Ovary (tissue), 7 donors: ENCODE measurements at regions not wholly inside any gene's neighbourhood (a gene's known extent, or its start where the extent isn't known, plus 50 kb on each side); places are given as distances from the start of the nearest gene placed in this dataset.
A peak's percentile ranks its signal among the peaks of the same experiment; 100 is the strongest.
"Not testable (repeated sequence)": the region's sequence is repeated elsewhere in the genome, so short reads cannot be mapped to it uniquely, and the experiment has no call there.

ENCODE experiments used
- DNase-seq, 5 donors: peaks; one replicate each; pipeline ENCODE4 v3.0.0-alpha.2; 2019 to 2020
- H3K27ac ChIP-seq, 2 donors: fragments of 200-600 bp; one replicate each; pipeline versions ENCODE4 v1.5.1 to v1.8.0; 2019 to 2022
- H3K27me3 ChIP-seq: fragments of 200-600 bp; one replicate; pipeline ENCODE4 v1.8.0; 2022
- H3K36me3 ChIP-seq: fragments of 200-600 bp; sonication (generic); one replicate; pipeline ENCODE4 v1.5.1; 2019
- H3K4me1 ChIP-seq: one replicate; pipeline ENCODE4 v1.8.1; 2013; ENCODE audit warnings: mild to moderate bottlenecking, moderate library complexity; ENCODE audit not compliant: insufficient read depth
- H3K4me3 ChIP-seq: fragments of 200-600 bp; sonication (generic); one replicate; pipeline ENCODE4 v1.5.1; 2017
- H3K9me3 ChIP-seq, 2 donors: fragments of 200-600 bp in 1 of 2; sonication (generic) in 1 of 2; one replicate each; pipeline versions ENCODE4 v1.5.1 to v1.8.1; 2013 to 2019; ENCODE audit warnings: mild to moderate bottlenecking in 1 of 2, moderate library complexity in 1 of 2
- CTCF ChIP-seq, 3 donors: fragments of 450-650 bp in 2 of 3; fragments of 200-600 bp in 1 of 3; IDR thresholded peaks; one replicate each; pipeline versions ENCODE4 v1.5.1 to v1.8.0; 2016 to 2022; ENCODE audit warnings: antibody characterized with exemption in 3 of 3, mild to moderate bottlenecking in 1 of 3
- EP300 ChIP-seq: sonication (generic); formaldehyde crosslinking; IDR thresholded peaks from one replicate; pipeline ENCODE4 v1.6.1; 2017; ENCODE audit warnings: antibody characterized with exemption
- POLR2A ChIP-seq: fragments of 450-650 bp; IDR thresholded peaks from one replicate; pipeline ENCODE4 v1.6.1; 2017; ENCODE audit warnings: antibody characterized with exemption, mild to moderate bottlenecking, moderate library complexity
- WGBS, 3 donors: extraction: QIAGEN DNeasy Blood & Tissue Kit in 1 of 3; methylation state at CpG; one replicate each; pipeline versions ENCODE4 v1.1.5 to v1.1.7; 2013 to 2017; 5-methylcytosine and 5-hydroxymethylcytosine counted together
- intact Hi-C, 4 donors: fragments of 100-400 bp; cut with DNase I; formaldehyde crosslinking; loops; one replicate each; pipeline versions ENCODE4 v1.11.0 to v1.15.1; 2022 to 2023
- donor health status: DM: no; HTN: no; CAD: no; lungs with moderate emphysema.
- donor health status: DM: no; HTN: no; CAD: no.
- donor health status: Bipolar disorder and iron deficiency.
- donor health status: DM: no; HTN: no; CAD: no.
- donor health status: DM: yes; HTN: yes; CAD: no.

GRCh38 chr2:109724533-109725460 is 69.3 kb upstream of the RGPD5 start:
- Histone ChIP-seq H3K9me3 (no peaks in the 10 kb centered on the region), H3K27ac (no peak overlapping the region), H3K4me1 (peaks cover 9% of the 10 kb centered on the region), H3K4me3 (no peak overlapping the region), H3K36me3 (no peaks in the 10 kb centered on the region), H3K27me3 (no peaks in the 10 kb centered on the region)
- DNase-seq = peak in 1 of 5 donors; percentile 6
- no peak for TF ChIP-seq EP300
- no peak for TF ChIP-seq CTCF (IDR thresholded peaks at IDR 0.05)
- TF ChIP-seq POLR2A = no peak
- 92 to 95% (median 94%) methylated on average over 9 of the region's 9 CpGs for WGBS, 3 donors
- intact Hi-C loops = loop anchor here in 1 of 4 donors (5.0 kb wide), 1 partner anchor 177 kb away; no protein-coding TSS in a partner anchor

GRCh38 chr2:109726379-109727270 is 67.5 kb upstream of the RGPD5 start:
- no peak for TF ChIP-seq POLR2A
- Histone ChIP-seq H3K4me1 (peaks cover 9% of the 10 kb centered on the region), H3K27me3 (no peaks in the 10 kb centered on the region), H3K27ac (no peak overlapping the region), H3K36me3 (no peaks in the 10 kb centered on the region), H3K4me3 (no peak overlapping the region), H3K9me3 (no peaks in the 10 kb centered on the region)
- 93 to 95% (median 93%) methylated on average over 16 of the region's 16 CpGs for WGBS, 3 donors
- intact Hi-C loops = loop anchor here in 1 of 4 donors (5.0 kb wide), 1 partner anchor 179 kb away; no protein-coding TSS in a partner anchor
- DNase-seq = peak in 2 of 5 donors; percentile 4 to 16

- DNase-seq = peak in 2 of 5 donors; percentile 6 to 10
- H3K27ac ChIP-seq = no peak overlapping the region
- intact Hi-C loops = loop anchor here in 1 of 4 donors (5.0 kb wide), 1 partner anchor 181 kb away; no protein-coding TSS in a partner anchor
- WGBS, 3 donors = 96 to 98% (median 96%) methylated on average over 4 of the region's 4 CpGs
- H3K9me3 ChIP-seq = no peaks in the 10 kb centered on the region
- no peak overlapping the region for H3K4me3 ChIP-seq
- no peaks in the 10 kb centered on the region for H3K27me3 ChIP-seq
- H3K36me3 ChIP-seq = no peaks in the 10 kb centered on the region
- TF ChIP-seq POLR2A = no peak
- TF ChIP-seq CTCF (IDR thresholded peaks at IDR 0.05) = no peak
- TF ChIP-seq EP300 = no peak
- H3K4me1 ChIP-seq = peaks cover 9% of the 10 kb centered on the region
Observed at GRCh38 chr2:109727929-109728447, 66.1 kb upstream of the RGPD5 start.

- not testable (repeated sequence) for H3K27me3 ChIP-seq, H3K4me3 ChIP-seq, H3K27ac ChIP-seq, H3K9me3 ChIP-seq, H3K36me3 ChIP-seq, DNase-seq, H3K4me1 ChIP-seq
- intact Hi-C loops = loop anchor here in 2 of 4 donors (5.0 kb wide), 1 partner anchor 186 kb away; no protein-coding TSS in a partner anchor
- WGBS, 3 donors = 85 to 95% (median 89%) methylated on average over 14 of the region's 14 CpGs
Observed at GRCh38 chr2:109733746-109734145, 60.4 kb upstream of the RGPD5 start.

GRCh38 chr2:109736177-109736827 is 57.8 kb upstream of the RGPD5 start:
- WGBS, 3 donors = 49 to 56% (median 52%) methylated on average over 15 of the region's 15 CpGs
- Histone ChIP-seq H3K9me3 (no peaks in the 10 kb centered on the region), H3K4me1 (no peaks in the 10 kb centered on the region), H3K36me3 (no peaks in the 10 kb centered on the region), H3K27ac (no peak overlapping the region), H3K4me3 (no peak overlapping the region), H3K27me3 (no peaks in the 10 kb centered on the region)
- intact Hi-C loops = no loop called here
- peak; percentile 55 to 81 (median 62) for DNase-seq
- peak; percentile 70 to 81 (median 73) for TF ChIP-seq CTCF (IDR thresholded peaks at IDR 0.05)
- TF ChIP-seq POLR2A = no peak
